PC-9 (cell line): ENCODE measurements at regions not wholly inside any gene's neighbourhood (a gene's known extent, or its start where the extent isn't known, plus 50 kb on each side); places are given as distances from the start of the nearest gene placed in this dataset.

Experiments
- CTCF ChIP-seq: fragments of 200-600 bp; sonication (generic); conservative IDR thresholded peaks from 2 replicates; pipeline ENCODE4 v1.6.1; 2017; ENCODE audit warnings: mixed run types, antibody characterized with exemption, mild to moderate bottlenecking, moderate library complexity
- EZH2 ChIP-seq: fragments of 200-600 bp; sonication (generic); IDR thresholded peaks from 2 replicates; pipeline ENCODE4 v1.8.0; 2017; ENCODE audit warnings: antibody characterized with exemption, low read depth

GRCh38 chr9:107896544-107896943 lies 407.0 kb upstream of the KLF4 start:
- no peak for TF ChIP-seq CTCF
- TF ChIP-seq EZH2 = no peak
